K562 (cell line): ENCODE measurements at regions not wholly inside any gene's neighbourhood (a gene's known extent, or its start where the extent isn't known, plus 50 kb on each side); places are given as distances from the start of the nearest gene placed in this dataset.

Experiments used
- ATAC-seq: fragments of 200-7000 bp; cut with Tn5 transposase; 3 replicates; pipeline ENCODE4 v1.9.1; 2020; ENCODE audit warnings: moderate library complexity
- BruUV-seq: library from RNA; stranded (reverse); fragments of 400-500 nt; replicated peaks from 2 replicates; lab custom pipeline; 2021; lab: Mats Ljungman, UMichigan
- CTCF ChIA-PET: fragments of 300-600 bp; formaldehyde crosslinking; extraction: SDS; loops from one replicate; lab custom pipeline; 2021; ENCODE audit warnings: low intra/inter-chr PET ratio; lab: Yijun Ruan, JAX
- POLR2A ChIA-PET: fragments of 300-600, 350-650 bp; sonication (Branson Sonifier 250); formaldehyde crosslinking; extraction: SDS; loops from one replicate; lab custom pipeline; 2021; ENCODE audit warnings: antibody characterized with exemption, inconsistent platforms; lab: Yijun Ruan, JAX
- DNase-seq, 4 experiments: peaks; one replicate each; pipeline versions ENCODE4 v3.0.0 to v3.0.0-alpha.2; 2011 to 2018; ENCODE audit warnings: low spot score in 3 of 4, mixed read lengths in 3 of 4; ENCODE audit errors: extremely low read depth in 1 of 4
- FAIRE-seq: peaks from 2 replicates; lab custom pipeline; 2011; peaks lifted over from hg19 to GRCh38; lab: Jason Lieb, UNC
- H2AFZ ChIP-seq: 2 replicates; pipeline ENCODE4 v1.6.0; 2011; ENCODE audit warnings: low read depth, low read length, control low read depth, inconsistent platforms
- H3K27ac ChIP-seq: fragments of 200-600 bp; 3 replicates; pipeline ENCODE4 v1.8.0; 2011; ENCODE audit warnings: low read depth, mild to moderate bottlenecking, control low read depth, inconsistent platforms, low read length, moderate library complexity, mixed read lengths; ENCODE audit errors: extremely low read depth
- H3K27me3 ChIP-seq, 2 experiments: fragments of 300-600 bp in 1 of 2; 2 replicates in 1 of 2; 3 replicates in 1 of 2; pipeline versions ENCODE4 v1.6.0 to v1.8.0; 2011; ENCODE audit warnings: inconsistent platforms in 2 of 2, low read length in 2 of 2, mild to moderate bottlenecking in 1 of 2, mixed read lengths in 1 of 2, moderate library complexity in 1 of 2; ENCODE audit not compliant: control insufficient read depth in 2 of 2, insufficient read depth in 2 of 2
- H3K36me3 ChIP-seq: fragments of 300-600 bp; 3 replicates; pipeline ENCODE4 v1.8.0; 2011; ENCODE audit warnings: mild to moderate bottlenecking, low read length, inconsistent platforms; ENCODE audit not compliant: control insufficient read depth, insufficient read depth
- H3K4me1 ChIP-seq, 2 experiments: fragments of 200-600 bp in 1 of 2; replicated peaks in 1 of 2; 2 replicates in 1 of 2; 3 replicates in 1 of 2; pipeline versions ENCODE4 v1.5.1 to v1.8.0; 2011; ENCODE audit warnings: inconsistent platforms in 2 of 2, low read length in 2 of 2, mild to moderate bottlenecking in 1 of 2, mixed read lengths in 1 of 2, moderate library complexity in 1 of 2; ENCODE audit not compliant: control insufficient read depth in 2 of 2, insufficient read depth in 2 of 2
- H3K4me2 ChIP-seq: 2 replicates; pipeline ENCODE4 v1.6.1; 2011; ENCODE audit warnings: low read length, control low read depth, inconsistent platforms, mixed read lengths; ENCODE audit not compliant: insufficient read depth
- H3K4me3 ChIP-seq: fragments of 200-600 bp; sonication (generic), shearing (Covaris generic); 2 replicates; pipeline ENCODE4 v1.5.1; 2016; ENCODE audit warnings: control low read depth, inconsistent platforms
- H3K79me2 ChIP-seq: fragments of 200-600 bp; 3 replicates; pipeline ENCODE4 v1.8.0; 2011; ENCODE audit warnings: low read length, inconsistent platforms; ENCODE audit not compliant: control insufficient read depth, insufficient read depth
- H3K9ac ChIP-seq, 2 experiments: 2 replicates each; pipeline versions ENCODE4 v1.6.0 to v1.6.1; 2011; ENCODE audit warnings: low read depth in 2 of 2, low read length in 2 of 2, control low read depth in 1 of 2, inconsistent platforms in 1 of 2, mild to moderate bottlenecking in 1 of 2, mixed read lengths in 1 of 2; ENCODE audit not compliant: insufficient read depth in 1 of 2
- H3K9me1 ChIP-seq: one replicate; pipeline ENCODE4 v1.6.0; 2011; ENCODE audit warnings: inconsistent platforms, mild to moderate bottlenecking, low read length, moderate library complexity; ENCODE audit not compliant: control insufficient read depth, insufficient read depth
- H3K9me3 ChIP-seq: replicated peaks from 2 replicates; pipeline ENCODE4 v1.5.1; 2011; ENCODE audit warnings: low read depth, low read length, inconsistent platforms; ENCODE audit not compliant: control insufficient read depth, insufficient read depth
- H4K20me1 ChIP-seq: replicated peaks from 2 replicates; pipeline ENCODE4 v1.6.1; 2011; ENCODE audit warnings: low read length, inconsistent platforms, mixed read lengths; ENCODE audit not compliant: control insufficient read depth, insufficient read depth
- CHD1 ChIP-seq: fragments of 200-600 bp; sonication (generic); IDR thresholded peaks from one replicate; pipeline ENCODE4 v1.6.1; 2012; ENCODE audit warnings: mild to moderate bottlenecking, moderate library complexity, low read length, inconsistent platforms
- CHD4 ChIP-seq: fragments of 200-600 bp; sonication (generic); IDR thresholded peaks from 3 replicates; pipeline ENCODE4 v1.6.1; 2012; ENCODE audit warnings: low read depth, mild to moderate bottlenecking, mixed read lengths, low read length, inconsistent platforms; ENCODE audit not compliant: insufficient read depth, insufficient replicate concordance, poor library complexity, severe bottlenecking
- E2F3 ChIP-seq: fragments of 250-450 bp; sonication (Bioruptor Pico); IDR thresholded peaks from 2 replicates; pipeline ENCODE4 v1.4.0; 2020; ENCODE audit warnings: mild to moderate bottlenecking
- GATA2 ChIP-seq: sonication (generic); formaldehyde crosslinking; IDR thresholded peaks from 2 replicates; pipeline ENCODE4 v1.4.0; 2020; ENCODE audit warnings: mild to moderate bottlenecking, missing genetic modification reagents
- MCM2 ChIP-seq: fragments of 450-650 bp; IDR thresholded peaks from 2 replicates; pipeline ENCODE4 v1.6.1; 2017; ENCODE audit warnings: low read depth, mild to moderate bottlenecking
- MECOM ChIP-seq: fragments of 250-450 bp; sonication (Bioruptor Pico); IDR thresholded peaks from 2 replicates; pipeline ENCODE4 v1.8.0; 2022; ENCODE audit warnings: inconsistent platforms
- MITF ChIP-seq: IDR thresholded peaks from 2 replicates; pipeline ENCODE4 v1.6.1; 2014; ENCODE audit warnings: antibody characterized with exemption
- NFYB ChIP-seq: IDR thresholded peaks from 2 replicates; pipeline ENCODE4 v1.6.1; 2011; ENCODE audit warnings: mild to moderate bottlenecking, moderate library complexity; ENCODE audit not compliant: insufficient read length; ENCODE audit errors: extremely low read depth
- PHB ChIP-seq: fragments of 250-450 bp; sonication (Bioruptor Pico); IDR thresholded peaks from 2 replicates; pipeline ENCODE4 v1.5.0; 2021
- PYGO2 ChIP-seq: fragments of 450-650 bp; IDR thresholded peaks from 2 replicates; pipeline ENCODE4 v1.6.1; 2016; ENCODE audit warnings: mild to moderate bottlenecking, missing genetic modification characterization, moderate library complexity, missing compliant biosample characterization
- RB1 ChIP-seq: fragments of 450-650 bp; IDR thresholded peaks from 2 replicates; pipeline ENCODE4 v1.6.1; 2017; ENCODE audit warnings: low read depth, mild to moderate bottlenecking
- RBM15 ChIP-seq: fragments of 200-400 bp; formaldehyde crosslinking; IDR thresholded peaks from 2 replicates; pipeline ENCODE4 v1.6.1; 2018; ENCODE audit warnings: mild to moderate bottlenecking, low read length, moderate library complexity; ENCODE audit not compliant: insufficient read depth
- RBM39 ChIP-seq: fragments of 200-400 bp; formaldehyde crosslinking; optimal IDR thresholded peaks from 2 replicates; pipeline ENCODE3; 2018; ENCODE audit warnings: low read depth, low read length
- SAFB2 ChIP-seq: fragments of 200-400 bp; formaldehyde crosslinking; IDR thresholded peaks from 2 replicates; pipeline ENCODE4 v1.6.1; 2018; ENCODE audit warnings: borderline replicate concordance, low read length, low read depth, moderate library complexity; ENCODE audit not compliant: severe bottlenecking
- TCF3 ChIP-seq: sonication (generic); formaldehyde crosslinking; IDR thresholded peaks from 2 replicates; pipeline ENCODE4 v1.4.0; 2020; ENCODE audit warnings: mild to moderate bottlenecking, missing genetic modification reagents
- TFAM ChIP-seq: fragments of 250-450 bp; sonication (Bioruptor Pico); conservative IDR thresholded peaks from 2 replicates; pipeline ENCODE4 v1.5.0; 2021; ENCODE audit warnings: mild to moderate bottlenecking, moderate library complexity
- TRIM28 ChIP-seq: fragments of 450-650 bp; IDR thresholded peaks from 2 replicates; pipeline ENCODE4 v1.6.1; 2017
- ZBTB1 ChIP-seq: sonication (generic); formaldehyde crosslinking; IDR thresholded peaks from 2 replicates; pipeline ENCODE4 v1.8.1; 2023; ENCODE audit warnings: missing genetic modification reagents, low read depth, mild to moderate bottlenecking, borderline replicate concordance
- ZSCAN32 ChIP-seq: fragments of 450-650 bp; formaldehyde crosslinking; IDR thresholded peaks from 2 replicates; pipeline ENCODE4 v1.4.0; 2020; ENCODE audit warnings: mild to moderate bottlenecking, moderate library complexity
- WGBS: fragments of 100-300 bp; shearing (Covaris generic); methylation state at CpG from one replicate; pipeline ENCODE4 v1.1.6; 2016; ENCODE audit warnings: low coverage, mixed read lengths; ENCODE audit not compliant: insufficient coverage; ENCODE audit errors: missing lambda C conversion rate; 5-methylcytosine and 5-hydroxymethylcytosine counted together
- in situ Hi-C: fragments of 300-500 bp; cut with MboI; formaldehyde crosslinking; loops from 4 replicates; pipeline ENCODE4 v1.15.0; 2018; ENCODE audit warnings: inconsistent platforms, mixed read lengths
- intact Hi-C: fragments of 100-400 bp; cut with micrococcal nuclease; formaldehyde crosslinking; loops from 2 replicates; pipeline ENCODE4 v1.14.2; 2022

- TF ChIP-seq MITF = no peak
- TF ChIP-seq TCF3 (CRISPR knock-in tag) = no peak
- TF ChIP-seq MCM2 = no peak
- no peak for TF ChIP-seq RB1
- TF ChIP-seq ZSCAN32 (CRISPR knock-in tag) = no peak
- no peak for TF ChIP-seq RBM15
- TF ChIP-seq GATA2 (CRISPR knock-in tag) = no peak
- TF ChIP-seq CHD1 = no peak
- TF ChIP-seq E2F3 (CRISPR knock-in tag) = no peak
Observed at GRCh38 chrX:13479452-13479813, 90.0 kb upstream of the EGFL6 start (continued).

- Histone ChIP-seq H3K79me2 (no peaks in the 10 kb centered on the region), H4K20me1 (no peaks in the 10 kb centered on the region), H3K27me3 (peaks cover 5 to 7% of the 10 kb centered on the region in 2 experiments; a peak in 2 of 5 replicates), H3K9me3 (no peaks in the 10 kb centered on the region), H3K4me2 (no peak overlapping the region), H3K36me3 (no peaks in the 10 kb centered on the region), H3K4me1 (no peaks in the 10 kb centered on the region), H2AFZ (no peak overlapping the region), H3K4me3 (no peak overlapping the region), H3K27ac (no peak overlapping the region), H3K9me1 (no peaks in the 10 kb centered on the region), H3K9ac (no peak overlapping the region)
- no peak for FAIRE-seq
- WGBS = 0% methylated on average over 5 of the region's 6 CpGs
- TF ChIP-seq ZBTB1 (CRISPR knock-in tag) (no peak), PHB (CRISPR knock-in tag) (no peak), CHD4 (no peak), NFYB (no peak), MECOM (no peak), RBM39 (no peak), TRIM28 (no peak), SAFB2 (no peak), PYGO2 (tag) (no peak), TFAM (no peak)
- no peak for DNase-seq
- no TSS peak for BruUV-seq
- ATAC-seq = no peak
- ChIA-PET POLR2A (interaction anchor here (0.5 kb wide), 1 partner anchor 533 kb away, joined by 3 read pairs; no protein-coding TSS in a partner anchor), CTCF (no interaction called here)
- in situ Hi-C loops (loop anchor here (25.0 kb wide), 1 partner anchor 667 kb away; no protein-coding TSS in a partner anchor), intact Hi-C loops (no loop called here)
Observed at GRCh38 chrX:13478740-13479451, 90.5 kb upstream of the EGFL6 start.
